ENCODE measurements at regions not wholly inside any gene's neighbourhood (a gene's known extent, or its start where the extent isn't known, plus 50 kb on each side); places are given as distances from the start of the nearest gene placed in this dataset.

GRCh38 chr7:23955600-23956149, 245.7 kb downstream of the STK31 start:
- Histone ChIP-seq H3K9ac (ENCODE audit: low read length) (no peak overlapping the region), H4K20me1 (ENCODE audit: insufficient read depth) (no peaks in the 10 kb centered on the region), H3K4me1 (ENCODE audit: control insufficient read depth in 1 of 2, insufficient read depth in 2 of 2, low read length in 2 of 2) (peaks cover 0 to 8% of the 10 kb centered on the region in 2 experiments; a peak in 1 of 4 replicates), H3K9me3 (ENCODE audit: control insufficient read depth in 1 of 2, insufficient read depth in 1 of 2, low read depth in 1 of 2, low read length in 2 of 2) (no peaks in the 10 kb centered on the region), H3K9me2 (ENCODE audit: insufficient read depth) (no peaks in the 10 kb centered on the region), H3K27ac (ENCODE audit: low read depth, low read length) (no peak overlapping the region), H3K79me2 (ENCODE audit: insufficient read depth, low read length) (no peaks in the 10 kb centered on the region), H3K36me3 (ENCODE audit: control insufficient read depth in 1 of 2, insufficient read depth in 2 of 2, low read length in 2 of 2) (no peaks in the 10 kb centered on the region), H3K4me3 (replicated peaks in 1 of 2; ENCODE audit: low read depth in 1 of 2, low read length in 2 of 2) (no peak overlapping the region), H3K4me2 (ENCODE audit: low read length) (no peak overlapping the region), H2AFZ (ENCODE audit: low read depth, low read length, poor library complexity, severe bottlenecking) (no peak overlapping the region), H3K27me3 (ENCODE audit: insufficient read depth, low read length) (no peaks in the 10 kb centered on the region; the same call in 1 of the 2 replicates)
- intact Hi-C loops (cut with micrococcal nuclease): no loop called here
- TF ChIP-seq CBX3 (IDR thresholded peaks at IDR 0.05; ENCODE audit: low read depth) (no peak), CTCF (IDR thresholded peaks at IDR 0.05 in 2 of 3, conservative IDR thresholded peaks at IDR 0.05 in 1 of 3; ENCODE audit: borderline replicate concordance in 1 of 3, insufficient read depth in 1 of 3, low read depth in 2 of 3, low read length in 2 of 3) (peak in 1 of 3 experiments; percentile 21; a peak in 2 of 6 replicates)
- ATAC-seq (peak; percentile 52; the same call in 1 of the 2 replicates), DNase-seq (ENCODE audit: low read depth, low spot score) (no peak)
- CTCF ChIA-PET: no interaction called here
- BruUV-seq (replicated peaks): no TSS peak
- RAD21 ChIA-PET (ENCODE audit: low non-redundant PET in 1 of 2, low total read pairs in 2 of 2, uncharacterized antibody in 2 of 2, unreplicated experiment in 2 of 2): no interaction called here
- POLR2A ChIA-PET: no interaction called here

- no peaks in the 10 kb centered on the region for H3K79me2 ChIP-seq (ENCODE audit: insufficient read depth, low read length)
- H3K4me2 ChIP-seq (ENCODE audit: low read length): no peak overlapping the region
- H3K9me2 ChIP-seq (ENCODE audit: insufficient read depth): no peaks in the 10 kb centered on the region
- no peaks in the 10 kb centered on the region for H3K36me3 ChIP-seq (ENCODE audit: control insufficient read depth in 1 of 2, insufficient read depth in 2 of 2, low read length in 2 of 2)
- ATAC-seq: no peak
- ChIA-PET CTCF (no interaction called here), POLR2A (no interaction called here), RAD21 (ENCODE audit: low non-redundant PET in 1 of 2, low total read pairs in 2 of 2, uncharacterized antibody in 2 of 2, unreplicated experiment in 2 of 2) (no interaction called here)
- no peaks in the 10 kb centered on the region; the same call in 1 of the 2 replicates for H3K27me3 ChIP-seq (ENCODE audit: insufficient read depth, low read length)
- no peak overlapping the region for H3K4me3 ChIP-seq (replicated peaks in 1 of 2; ENCODE audit: low read depth in 1 of 2, low read length in 2 of 2)
- intact Hi-C loops (cut with micrococcal nuclease): no loop called here
- H2AFZ ChIP-seq (ENCODE audit: low read depth, low read length, poor library complexity, severe bottlenecking): no peak overlapping the region
- no TSS peak for BruUV-seq (replicated peaks)
- H3K27ac ChIP-seq (ENCODE audit: low read depth, low read length): no peak overlapping the region
- DNase-seq (ENCODE audit: low read depth, low spot score): no peak
- no peaks in the 10 kb centered on the region for H3K9me3 ChIP-seq (ENCODE audit: control insufficient read depth in 1 of 2, insufficient read depth in 1 of 2, low read depth in 1 of 2, low read length in 2 of 2)
- H4K20me1 ChIP-seq (ENCODE audit: insufficient read depth): no peaks in the 10 kb centered on the region
- no peak overlapping the region for H3K9ac ChIP-seq (ENCODE audit: low read length)
- peaks cover 0 to 8% of the 10 kb centered on the region in 2 experiments; a peak in 1 of 4 replicates for H3K4me1 ChIP-seq (ENCODE audit: control insufficient read depth in 1 of 2, insufficient read depth in 2 of 2, low read length in 2 of 2)
- TF ChIP-seq SP1 (IDR thresholded peaks at IDR 0.05; ENCODE audit: low read depth): no peak
- TF ChIP-seq ZFX (IDR thresholded peaks at IDR 0.05): no peak
- no peak for TF ChIP-seq ZBTB33 (IDR thresholded peaks at IDR 0.05; ENCODE audit: extremely low read depth, insufficient replicate concordance, low read length)
- no peak for TF ChIP-seq EZH2 (IDR thresholded peaks at IDR 0.05)
- no peak for TF ChIP-seq EZH2phosphoT487 (IDR thresholded peaks at IDR 0.05; ENCODE audit: borderline replicate concordance)
- TF ChIP-seq REST (IDR thresholded peaks at IDR 0.05; ENCODE audit: low read depth): no peak
- TF ChIP-seq ZNF274 (IDR thresholded peaks at IDR 0.05; ENCODE audit: low read depth, low read length): no peak
- no peak for TF ChIP-seq EGR1 (IDR thresholded peaks at IDR 0.05; ENCODE audit: low read depth)
- TF ChIP-seq JUND (IDR thresholded peaks at IDR 0.05): no peak
Measured at GRCh38 chr7:23956772-23957576, 247.0 kb downstream of the STK31 start.
